Posterior vena cava (tissue), 2 donors: ENCODE measurements at regions not wholly inside any gene's neighbourhood (a gene's known extent, or its start where the extent isn't known, plus 50 kb on each side); places are given as distances from the start of the nearest gene placed in this dataset.

ENCODE experiments used
- DNase-seq: peaks from one replicate; pipeline ENCODE4 v3.0.0-alpha.2; 2020; ENCODE audit warnings: low spot score
- intact Hi-C, 2 donors: fragments of 100-400 bp; cut with DNase I; formaldehyde crosslinking; loops; one replicate each; pipeline versions ENCODE4 v1.14.1 to v1.14.2; 2022 to 2023
- donor health status: DM: yes; HTN: yes; CAD: no.
- donor health status: DM: yes; HTN: yes; CAD: no.

DNA sequence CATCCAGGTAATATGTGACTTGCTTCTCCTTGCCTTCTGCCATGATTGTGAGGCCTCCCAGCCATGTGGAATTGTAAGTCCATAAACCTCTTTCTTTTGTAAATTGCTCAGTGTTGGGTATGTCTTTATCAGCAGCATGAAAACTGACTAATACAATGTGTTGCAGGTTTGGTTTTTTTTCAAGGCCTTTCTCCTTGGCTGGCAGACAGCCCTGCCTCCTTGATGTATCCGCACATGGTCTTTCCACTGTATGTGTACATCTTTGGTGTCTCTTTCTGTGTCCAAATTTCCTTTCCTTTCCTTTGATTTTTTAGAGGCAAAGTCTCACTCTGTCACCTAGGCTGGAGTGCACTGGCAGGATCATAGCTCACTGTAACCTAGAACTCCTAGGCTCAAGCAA, 260.1 kb downstream of the TUSC7 start:
- no peak for DNase-seq
- intact Hi-C loops = no loop called here

DNA sequence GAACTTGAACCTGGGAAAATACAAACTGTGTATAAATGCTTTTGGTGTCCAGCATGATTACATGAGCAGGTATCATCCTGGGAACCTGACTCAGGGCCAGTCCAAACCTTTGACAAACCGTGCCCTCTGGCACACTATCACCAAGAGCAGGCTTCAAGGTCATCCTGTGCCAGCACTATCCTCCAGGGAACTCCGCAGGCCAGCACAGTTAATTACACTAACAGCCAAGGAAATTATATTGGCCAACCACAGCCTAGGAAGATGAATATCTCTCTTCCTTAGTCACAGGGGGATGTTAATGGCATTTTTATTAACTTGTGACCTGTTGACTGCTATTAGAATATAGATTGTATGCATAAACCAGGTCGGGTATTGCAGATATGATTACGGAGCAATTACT, 262.0 kb downstream of the TUSC7 start:
- intact Hi-C loops = no loop called here
- no peak for DNase-seq

DNA sequence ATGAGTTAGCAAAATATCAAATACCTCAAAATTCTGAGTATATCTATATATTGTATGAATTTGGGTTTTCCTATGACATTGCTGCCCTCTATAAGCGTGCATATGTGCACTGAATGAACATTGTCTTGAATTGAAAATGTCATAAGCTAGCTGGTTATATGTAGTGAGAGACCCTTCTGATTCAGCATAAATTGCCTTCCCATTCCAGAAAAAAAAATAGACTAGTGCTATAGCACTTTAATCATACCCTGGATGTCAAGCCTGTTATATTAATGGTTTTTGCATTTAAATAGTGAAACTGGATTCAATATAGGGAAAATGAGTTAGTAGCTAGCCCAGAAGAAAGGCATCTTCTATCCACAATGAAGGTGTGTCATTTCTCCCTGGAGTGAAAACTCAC, 265.1 kb downstream of the TUSC7 start:
- intact Hi-C loops = no loop called here
- DNase-seq = no peak

DNA sequence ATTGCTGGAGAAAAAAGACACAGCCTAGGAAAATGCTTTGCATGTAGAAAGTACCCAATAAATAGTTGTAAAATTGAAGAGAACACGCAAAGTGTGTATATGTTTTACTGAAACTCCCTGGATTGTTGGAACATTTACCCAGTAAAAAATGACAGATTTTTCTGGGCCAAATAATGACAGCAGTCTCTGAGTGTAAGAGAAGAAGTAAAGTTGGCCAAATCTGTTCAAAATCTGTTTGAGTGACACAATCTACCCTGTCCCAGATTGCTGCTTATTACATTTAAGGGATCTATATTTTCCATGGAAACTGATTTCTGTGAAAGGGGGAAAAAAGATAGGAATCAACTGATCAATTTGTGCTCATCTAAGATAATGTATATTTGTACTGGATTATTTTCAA, 267.9 kb downstream of the TUSC7 start:
- DNase-seq = no peak
- intact Hi-C loops = no loop called here

DNA sequence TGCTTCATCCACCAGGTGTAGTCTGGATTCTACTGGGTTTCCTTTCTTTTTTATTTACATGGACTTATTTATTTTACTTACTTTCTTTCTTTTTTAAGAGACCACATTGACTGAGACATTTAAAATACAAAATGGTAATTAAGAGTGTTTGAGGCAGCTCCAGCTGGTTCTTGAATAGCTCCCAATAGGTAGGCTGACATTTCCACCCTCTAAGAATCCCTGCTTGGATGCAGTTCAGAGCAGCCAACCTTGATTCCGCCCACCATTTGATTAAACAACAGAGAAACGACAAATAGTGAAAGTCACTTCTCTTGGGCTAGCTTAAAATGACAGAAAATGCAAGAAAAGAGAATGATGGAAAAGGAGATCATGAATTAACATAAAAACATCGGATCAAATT, 270.5 kb downstream of the TUSC7 start:
- intact Hi-C loops = no loop called here
- no peak for DNase-seq

DNA sequence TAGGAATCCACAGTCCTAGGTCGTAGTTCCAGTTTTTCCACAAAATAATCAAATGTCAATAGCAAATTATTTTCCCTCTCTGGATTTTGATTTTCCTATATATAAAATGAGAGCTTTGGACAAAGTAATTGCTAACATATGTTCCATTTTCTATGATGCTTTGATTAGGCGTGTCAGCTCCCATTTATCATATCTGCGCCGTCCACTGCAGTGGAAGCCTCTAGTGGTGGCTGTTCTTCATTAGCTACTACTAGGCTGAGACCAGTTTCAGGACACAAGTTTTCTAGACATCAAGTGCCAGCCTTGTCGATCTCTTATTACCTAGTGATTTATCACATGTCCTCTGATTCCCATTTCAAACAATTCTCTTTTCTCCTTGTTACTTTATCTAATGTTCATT, 271.5 kb downstream of the TUSC7 start:
- DNase-seq = no peak
- intact Hi-C loops = no loop called here

DNA sequence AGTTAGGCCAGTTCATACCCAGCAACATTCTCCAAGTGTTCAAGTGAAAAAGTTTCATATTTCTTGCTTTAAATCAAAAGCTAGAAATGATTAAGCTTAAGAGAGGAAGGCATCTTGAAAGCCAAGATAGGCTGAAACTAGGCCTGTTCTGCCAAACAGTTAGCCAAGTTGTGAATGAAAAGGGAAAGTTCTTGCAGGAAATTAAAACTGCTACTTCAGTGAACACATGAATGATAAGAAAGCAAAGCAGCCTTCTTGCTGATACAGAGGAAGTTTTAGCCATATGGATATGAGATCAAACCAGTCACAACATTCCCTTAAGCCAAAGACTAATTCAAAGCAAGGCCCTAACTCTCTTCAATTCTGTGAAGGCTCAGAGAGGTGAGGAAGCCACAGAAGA, 274.7 kb downstream of the TUSC7 start:
- DNase-seq = no peak
- intact Hi-C loops = no loop called here

DNA sequence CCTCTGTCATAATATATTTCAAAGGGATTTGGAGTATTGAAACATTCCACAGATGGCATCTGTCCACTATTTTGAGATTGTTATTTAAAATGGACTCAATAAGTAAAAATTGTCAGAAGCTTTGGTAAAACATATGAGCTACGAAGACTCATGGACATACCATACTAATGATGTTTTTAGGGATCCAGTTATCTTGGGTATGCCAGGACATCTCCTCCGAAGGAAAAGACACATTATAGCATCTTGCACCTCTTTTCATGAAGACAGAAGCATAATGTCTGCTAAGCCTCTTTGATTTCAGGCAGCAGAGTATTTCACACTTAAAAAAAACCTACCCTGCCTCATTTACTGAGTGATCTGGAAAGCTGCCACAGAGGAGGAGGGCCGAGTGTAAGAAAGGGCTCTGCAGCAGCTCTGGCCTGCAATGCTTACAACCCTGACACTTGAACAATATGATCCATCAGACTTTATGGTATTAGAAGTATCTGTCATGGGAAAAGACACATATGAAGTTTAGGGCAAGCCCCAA, 284.8 kb downstream of the TUSC7 start:
- no peak for DNase-seq
- intact Hi-C loops = no loop called here

DNA sequence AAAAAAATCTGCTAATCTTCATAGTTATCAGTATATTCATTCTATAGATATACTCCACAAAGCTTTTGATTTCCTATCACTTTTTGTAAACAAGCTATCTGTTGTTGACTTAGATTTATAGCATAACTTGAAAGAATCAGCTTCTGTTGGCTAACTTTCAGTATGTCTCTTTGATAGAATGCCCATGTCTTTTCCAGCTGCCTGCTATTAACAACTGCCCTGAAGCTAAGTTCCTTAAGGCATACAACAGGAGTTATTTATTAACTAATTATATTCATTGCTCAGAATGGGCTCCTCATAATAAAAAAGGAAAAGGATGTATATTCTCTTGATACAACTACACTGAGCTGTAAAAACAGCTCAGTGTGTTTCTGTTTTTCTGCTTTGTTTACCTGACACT, 293.9 kb downstream of the TUSC7 start:
- intact Hi-C loops = no loop called here
- no peak for DNase-seq

DNA sequence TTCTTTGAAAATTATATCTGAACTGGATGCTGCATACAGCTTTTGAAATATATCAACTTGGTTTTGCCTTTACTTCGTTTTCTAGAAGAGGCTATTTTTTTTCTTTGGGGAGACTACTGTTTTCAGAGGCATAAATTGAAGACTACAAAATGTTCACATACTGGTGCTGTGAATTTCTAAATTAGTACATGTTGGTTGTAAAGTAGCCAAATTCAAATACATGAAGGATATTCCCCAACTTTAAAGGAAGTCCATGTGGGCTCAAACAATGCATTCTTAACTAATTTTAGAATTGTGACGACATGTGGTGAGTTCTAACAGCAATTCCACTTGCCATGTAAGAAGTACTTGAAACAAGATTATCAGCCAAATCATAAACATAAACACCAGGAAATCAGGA, 295.7 kb downstream of the TUSC7 start:
- DNase-seq = no peak
- intact Hi-C loops = no loop called here

DNA sequence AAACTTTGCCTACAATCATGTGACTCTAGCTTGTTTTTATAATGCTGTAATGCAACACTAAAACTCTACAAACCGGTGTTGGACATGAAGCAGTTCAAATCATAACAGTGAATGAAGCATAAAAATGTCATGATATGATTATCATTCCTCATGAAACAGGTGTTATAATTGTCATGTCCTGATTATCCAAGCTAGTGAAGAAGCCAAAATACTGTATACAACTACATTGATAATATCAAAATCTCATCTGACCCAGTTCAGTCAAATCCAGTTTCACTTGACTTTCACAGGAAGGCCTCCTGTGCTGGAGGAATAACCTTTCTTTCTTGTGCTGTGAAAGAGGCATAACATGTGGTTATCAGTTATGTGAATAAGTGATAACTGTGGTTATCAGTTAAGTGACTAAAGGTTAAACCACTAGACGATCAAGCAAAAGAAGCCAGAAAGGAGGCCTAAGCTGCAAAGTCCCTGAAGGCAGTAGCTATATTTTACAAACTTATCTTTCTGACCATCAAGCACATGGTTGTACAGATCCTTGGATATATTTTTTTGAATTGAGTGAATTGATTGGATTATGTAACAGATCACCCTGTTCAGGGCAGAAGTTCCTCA, 296.4 kb downstream of the TUSC7 start:
- intact Hi-C loops = no loop called here
- DNase-seq = no peak

DNA sequence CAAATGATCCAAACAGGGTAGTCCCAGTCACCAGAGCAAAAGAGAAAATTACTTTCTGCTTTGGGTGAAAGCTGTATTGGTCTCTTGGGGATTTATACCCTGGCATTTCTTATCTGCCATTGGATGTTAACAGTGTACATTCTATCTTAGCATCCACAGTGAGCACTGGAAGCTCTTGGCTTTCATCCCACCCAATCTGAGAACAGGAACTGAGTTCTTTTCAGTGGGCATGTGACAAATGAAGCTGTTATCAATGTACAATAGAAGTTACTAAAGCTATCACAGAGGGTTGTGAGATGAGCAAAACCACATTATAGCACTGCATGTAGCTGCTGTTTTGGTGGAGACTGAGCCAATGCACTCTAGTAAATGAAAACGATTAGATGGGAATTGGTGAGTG, 300.7 kb downstream of the TUSC7 start:
- intact Hi-C loops = loop anchor here in 1 of 2 donors (10.0 kb wide), 1 partner anchor 714 kb away; no protein-coding TSS in a partner anchor
- DNase-seq = no peak

DNA sequence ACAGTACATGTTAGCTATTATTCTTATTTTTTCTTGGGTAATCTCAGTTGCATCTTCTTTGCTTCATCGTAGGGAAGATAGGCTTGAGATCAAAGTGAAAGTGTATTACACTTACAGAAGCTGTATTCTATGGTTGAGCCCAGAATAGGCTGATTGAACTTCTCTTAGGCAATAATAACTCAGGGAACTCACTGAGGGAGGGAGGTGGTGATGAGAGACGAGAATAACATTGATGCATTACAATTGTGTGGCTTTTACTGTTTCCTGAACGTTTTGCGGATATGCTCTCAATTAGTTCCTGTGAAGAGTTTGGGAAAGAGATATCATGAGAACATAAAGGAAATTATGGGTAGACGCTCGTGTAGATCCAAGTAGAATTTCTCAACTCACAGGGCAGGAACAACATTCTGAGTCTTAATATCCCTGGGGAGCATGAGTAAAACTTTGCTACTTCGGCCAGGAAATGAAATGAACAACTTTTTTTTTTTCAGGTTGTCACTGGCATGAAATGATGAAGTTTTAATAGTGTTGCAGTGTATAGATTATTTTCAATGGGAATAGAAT, 302.2 kb downstream of the TUSC7 start:
- DNase-seq = no peak

DNA sequence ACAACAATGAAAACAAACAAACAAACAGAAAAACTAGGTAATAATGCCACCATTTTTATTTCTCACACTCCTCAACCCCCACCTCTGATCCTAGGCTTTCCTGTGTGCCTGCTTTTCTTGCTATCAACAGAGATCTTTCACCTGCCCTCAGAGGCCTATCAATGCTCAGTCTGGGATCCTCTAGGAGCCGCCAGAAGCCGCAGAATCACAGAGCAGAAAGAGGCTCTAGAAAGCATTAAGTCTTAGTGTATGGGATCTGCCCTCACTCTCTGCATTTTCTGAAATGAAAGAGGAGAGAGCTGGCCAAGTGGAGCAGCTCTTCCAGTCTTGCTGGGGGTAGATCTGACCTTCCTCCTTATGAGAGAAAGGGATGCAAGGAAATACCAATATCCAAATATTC, 306.8 kb downstream of the TUSC7 start:
- intact Hi-C loops = loop anchor here in 1 of 2 donors (10.0 kb wide), 1 partner anchor 708 kb away; no protein-coding TSS in a partner anchor
- DNase-seq = no peak

More for the DNA sequence above, 302.2 kb downstream of the TUSC7 start:
- intact Hi-C loops = loop anchor here in 1 of 2 donors (10.0 kb wide), 1 partner anchor 713 kb away; no protein-coding TSS in a partner anchor

DNA sequence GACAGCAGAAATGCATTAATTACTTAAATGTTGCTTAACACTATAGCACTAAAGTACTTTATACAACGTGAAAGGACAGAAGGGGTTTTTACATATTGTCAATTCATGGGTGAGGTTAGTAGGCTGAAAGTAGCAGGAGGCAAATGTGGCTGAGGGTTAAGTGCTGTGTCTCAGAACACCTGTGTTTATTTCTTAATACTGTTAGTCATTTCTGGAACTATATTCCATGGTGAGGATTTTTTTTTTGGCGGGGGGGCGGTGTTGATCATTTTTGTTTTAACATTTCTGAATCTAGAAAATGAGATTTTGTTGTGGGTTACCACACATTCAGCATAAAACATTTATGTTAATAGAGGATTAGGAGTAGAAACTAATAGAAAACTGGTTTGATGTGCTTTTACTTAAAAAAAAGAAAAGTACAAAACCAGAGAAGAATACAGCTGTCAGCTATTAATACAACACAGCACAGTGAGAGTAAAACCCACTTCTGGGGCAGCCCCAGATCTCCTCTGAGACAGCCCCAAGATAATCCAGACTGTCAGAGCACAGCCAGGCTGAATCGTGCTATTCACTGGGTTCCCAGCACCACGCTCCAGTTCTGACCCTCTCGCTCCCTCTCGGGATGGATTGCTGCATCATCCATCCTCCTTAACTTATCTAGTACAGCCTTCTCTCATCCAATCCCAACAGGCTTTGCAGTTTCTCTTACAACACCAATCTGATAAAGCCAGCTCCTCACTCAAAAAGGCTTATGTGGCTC, 307.7 kb downstream of the TUSC7 start:
- no peak for DNase-seq
- intact Hi-C loops = loop anchor here in 1 of 2 donors (10.0 kb wide), 1 partner anchor 707 kb away; no protein-coding TSS in a partner anchor

DNA sequence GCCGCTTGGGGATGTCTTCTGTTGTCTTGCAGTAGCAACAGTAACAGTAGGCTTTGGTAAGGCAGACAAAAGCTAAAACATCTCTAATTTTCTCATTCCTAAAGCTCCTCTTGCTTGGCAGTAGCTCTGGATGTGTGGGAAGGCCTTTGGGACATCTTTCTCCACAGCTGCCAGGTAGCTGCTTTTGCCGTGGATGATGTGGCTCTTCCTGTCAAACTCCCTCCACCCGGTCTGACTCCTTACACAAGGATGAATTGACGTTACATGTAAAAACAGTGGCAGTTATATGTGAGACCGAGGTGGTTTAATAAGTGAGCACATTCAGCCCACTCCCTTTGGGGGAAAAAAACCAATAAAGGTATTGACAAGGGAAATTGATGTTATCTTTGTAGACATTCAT, 309.1 kb downstream of the TUSC7 start:
- DNase-seq = no peak
- intact Hi-C loops = loop anchor here in 1 of 2 donors (10.0 kb wide), 1 partner anchor 706 kb away; no protein-coding TSS in a partner anchor

DNA sequence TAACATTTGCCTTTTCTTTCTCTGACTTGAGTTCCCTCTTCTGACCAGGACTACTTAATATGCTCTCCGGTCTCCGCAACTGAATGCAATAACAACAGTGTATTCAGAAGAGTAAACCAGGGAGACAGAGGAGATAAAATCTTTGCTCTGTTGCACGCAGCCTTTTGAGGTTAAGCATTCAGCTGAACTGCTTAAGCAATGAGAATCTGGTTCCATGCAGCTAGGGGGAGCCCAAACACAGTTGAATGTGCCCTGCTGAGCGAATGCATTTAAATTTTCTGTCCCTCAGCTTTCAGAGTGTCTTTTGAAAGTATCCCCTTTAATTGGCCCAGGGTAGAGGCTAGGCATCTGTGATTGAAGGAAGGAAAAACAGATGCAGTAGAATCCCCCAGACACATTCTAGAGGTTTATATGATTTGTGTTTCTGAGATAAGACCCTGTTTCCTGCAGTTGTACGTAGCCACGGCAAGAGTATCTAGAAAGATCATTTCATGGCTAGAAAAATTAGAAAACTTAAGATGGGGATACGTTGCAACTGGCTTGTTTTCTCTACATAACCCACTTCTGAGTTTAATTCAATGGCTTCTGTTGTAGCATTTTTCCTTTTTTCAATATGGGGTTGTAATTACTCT, 309.6 kb downstream of the TUSC7 start:
- DNase-seq = no peak
- intact Hi-C loops = loop anchor here in 1 of 2 donors (10.0 kb wide), 1 partner anchor 706 kb away; no protein-coding TSS in a partner anchor

DNA sequence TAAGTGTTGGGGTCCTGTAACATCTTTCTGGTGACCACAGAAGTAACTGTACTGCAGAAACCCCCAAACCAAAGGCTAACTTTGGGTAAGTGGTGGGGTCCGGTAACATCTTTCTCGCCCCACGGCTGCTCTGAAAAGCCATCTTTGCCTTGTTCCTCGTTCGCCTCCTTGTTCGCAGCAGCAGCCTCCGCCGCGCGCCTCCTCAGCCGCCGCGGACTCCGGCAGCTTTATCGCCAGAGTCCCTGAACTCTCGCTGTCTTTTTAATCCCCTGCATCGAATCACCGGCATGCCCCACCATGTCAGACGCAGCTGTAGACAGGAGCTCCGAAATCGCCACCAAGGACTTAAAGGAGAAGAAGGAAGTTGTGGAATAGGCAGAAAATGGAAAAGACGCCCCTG, 316.8 kb downstream of the TUSC7 start:
- intact Hi-C loops = no loop called here
- no peak for DNase-seq

DNA sequence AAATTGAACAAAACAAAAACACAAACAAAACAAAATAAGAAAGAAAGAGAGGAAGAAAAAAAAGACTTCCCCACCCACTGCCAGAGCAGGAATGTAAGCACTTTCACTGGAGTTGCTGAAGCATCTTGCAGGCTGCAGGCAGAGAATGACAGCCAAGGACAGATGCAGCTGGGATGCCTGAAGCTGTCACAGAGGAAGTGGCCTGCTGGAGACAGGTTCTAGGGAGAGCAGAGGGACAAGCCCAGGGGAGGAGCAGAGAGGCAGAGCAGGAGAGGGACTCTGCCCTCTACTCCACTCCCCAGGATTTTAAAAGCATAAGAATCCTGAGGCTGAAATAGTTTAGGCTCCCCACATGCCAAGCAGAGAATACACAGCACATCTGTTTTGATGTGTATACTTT, 326.2 kb downstream of the TUSC7 start:
- DNase-seq = no peak
- intact Hi-C loops = no loop called here

DNA sequence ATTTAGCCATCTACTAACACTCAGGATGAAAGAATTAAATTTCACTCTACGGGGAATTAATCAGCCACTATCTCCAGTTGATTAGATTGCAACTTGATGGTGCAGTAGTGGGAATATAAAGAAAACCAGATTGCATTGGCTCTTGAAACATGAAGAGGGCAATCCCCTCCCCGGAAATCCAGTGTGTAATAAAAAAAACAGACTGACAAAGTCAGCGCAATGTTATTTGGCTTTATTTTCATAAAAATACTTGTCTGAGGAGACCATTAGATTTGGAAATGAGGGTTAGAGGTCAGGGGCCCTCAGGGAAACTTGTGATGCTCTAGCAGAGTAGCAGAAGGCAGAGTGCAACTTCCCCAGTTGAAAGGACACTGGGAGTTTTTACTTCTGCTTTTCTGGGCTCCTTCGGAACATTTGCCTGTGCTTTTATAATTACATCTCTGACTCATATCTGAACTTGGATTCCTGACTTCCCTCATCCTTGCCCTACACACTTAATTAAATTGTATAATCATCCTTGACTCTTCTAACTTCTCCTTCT, 326.8 kb downstream of the TUSC7 start:
- DNase-seq = no peak
- intact Hi-C loops = no loop called here
